SU-DHL-6 (cell line): ENCODE measurements at regions not wholly inside any gene's neighbourhood (a gene's known extent, or its start where the extent isn't known, plus 50 kb on each side); places are given as distances from the start of the nearest gene placed in this dataset.
"Not testable (repeated sequence)": the region's sequence is repeated elsewhere in the genome, so short reads cannot be mapped to it uniquely, and the experiment has no call there.

Experiments used
- H2AFZ ChIP-seq: fragments of 200-600 bp; sonication (generic); 2 replicates; pipeline ENCODE4 v1.6.1; 2014; ENCODE audit warnings: low read depth, mild to moderate bottlenecking, moderate library complexity, mixed read lengths, antibody characterized with exemption, low read length; ENCODE audit not compliant: severe bottlenecking
- H3F3A ChIP-seq: fragments of 200-600 bp; shearing (Covaris generic); 2 replicates; pipeline ENCODE4 v1.6.0; 2016; ENCODE audit warnings: antibody characterized with exemption, mild to moderate bottlenecking; ENCODE audit not compliant: insufficient read depth
- H3K27ac ChIP-seq: fragments of 200-600 bp; sonication (generic); 2 replicates; pipeline ENCODE4 v1.5.1; 2016; ENCODE audit warnings: low read depth, mild to moderate bottlenecking, low read length, moderate library complexity, mixed read lengths
- H3K27me3 ChIP-seq: fragments of 200-600 bp; sonication (generic), shearing (Covaris generic); 2 replicates; pipeline ENCODE4 v1.6.0; 2014; ENCODE audit warnings: mild to moderate bottlenecking, low read length
- H3K36me3 ChIP-seq: fragments of 200-600 bp; sonication (generic); 2 replicates; pipeline ENCODE4 v1.6.1; 2014; ENCODE audit warnings: mild to moderate bottlenecking, low read length, mixed read lengths
- H3K4me2 ChIP-seq: fragments of 300-600, 200-600 bp; shearing (Covaris generic), sonication (generic); 2 replicates; pipeline ENCODE4 v1.6.0; 2014; ENCODE audit warnings: low read length, low read depth, mild to moderate bottlenecking; ENCODE audit not compliant: poor library complexity, severe bottlenecking
- H3K4me3 ChIP-seq: fragments of 200-600 bp; sonication (generic); 2 replicates; pipeline ENCODE4 v1.5.1; 2014; ENCODE audit warnings: antibody characterized with exemption, low read length, mild to moderate bottlenecking, mixed read lengths; ENCODE audit not compliant: insufficient read depth, poor library complexity, severe bottlenecking
- H3K79me2 ChIP-seq: fragments of 200-600 bp; sonication (generic); 2 replicates; pipeline ENCODE4 v1.6.1; 2014; ENCODE audit warnings: mild to moderate bottlenecking, low read length, moderate library complexity; ENCODE audit not compliant: insufficient read depth
- H3K9ac ChIP-seq: fragments of 200-600 bp; sonication (generic); 2 replicates; pipeline ENCODE4 v1.7.0; 2014; ENCODE audit warnings: mild to moderate bottlenecking, low read length
- H3K9me2 ChIP-seq: fragments of 200-600 bp; sonication (generic); replicated peaks from 2 replicates; pipeline ENCODE4 v1.6.1; 2014; ENCODE audit warnings: low read length; ENCODE audit not compliant: insufficient read depth
- H3K9me3 ChIP-seq: fragments of 200-600 bp; sonication (generic); 2 replicates; pipeline ENCODE4 v1.6.1; 2014; ENCODE audit warnings: low read length, mixed read lengths; ENCODE audit not compliant: insufficient read depth
- H4K20me1 ChIP-seq: fragments of 200-600 bp; sonication (generic); 2 replicates; pipeline ENCODE4 v1.6.1; 2014; ENCODE audit warnings: low read depth, mild to moderate bottlenecking, antibody characterized with exemption, low read length, moderate library complexity, mixed read lengths
- EZH2phosphoT487 ChIP-seq: fragments of 200-600 bp; sonication (generic), shearing (Covaris generic); conservative IDR thresholded peaks from 2 replicates; pipeline ENCODE4 v1.6.1; 2018; ENCODE audit warnings: mild to moderate bottlenecking, antibody characterized with exemption, low read length, moderate library complexity, mixed read lengths
- TF ChIP-seq, protein P1 (sequence below): fragments of 200-600 bp; sonication (generic); IDR thresholded peaks from one replicate; pipeline ENCODE4 v1.5.1; 2017; ENCODE audit warnings: antibody characterized with exemption, mild to moderate bottlenecking, low read length, moderate library complexity; ENCODE audit not compliant: insufficient read depth, poor library complexity, severe bottlenecking

DNA sequence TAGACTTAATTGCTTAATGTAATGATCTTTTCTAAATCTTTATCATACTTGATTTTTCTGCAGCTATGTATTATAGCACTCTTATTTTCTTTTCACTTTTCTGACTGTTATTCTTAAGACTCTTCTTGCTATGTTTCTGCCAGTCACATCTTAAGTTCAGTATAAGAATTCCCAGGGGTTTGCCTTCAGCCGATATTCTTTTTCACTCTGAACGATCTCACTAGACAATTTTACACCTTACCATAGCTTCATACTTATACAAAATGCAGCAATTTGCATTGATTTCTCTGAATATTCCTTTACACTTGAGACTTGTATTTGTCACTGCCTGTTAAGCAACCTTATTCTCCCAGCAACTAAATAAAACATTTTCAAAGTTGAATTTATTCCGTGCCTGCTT, 242.5 kb upstream of the OLFM3 start:
- Histone ChIP-seq H3K36me3 (no peaks in the 10 kb centered on the region), H3F3A (no peaks in the 10 kb centered on the region), H4K20me1 (no peaks in the 10 kb centered on the region), H3K9ac (no peak overlapping the region), H2AFZ (no peak overlapping the region), H3K27me3 (no peaks in the 10 kb centered on the region), H3K9me3 (no peaks in the 10 kb centered on the region), H3K79me2 (no peaks in the 10 kb centered on the region), H3K9me2 (no peaks in the 10 kb centered on the region), H3K4me3 (no peak overlapping the region), H3K4me2 (no peak overlapping the region), H3K27ac (no peak overlapping the region)
- TF ChIP-seq EZH2phosphoT487 = no peak

DNA sequence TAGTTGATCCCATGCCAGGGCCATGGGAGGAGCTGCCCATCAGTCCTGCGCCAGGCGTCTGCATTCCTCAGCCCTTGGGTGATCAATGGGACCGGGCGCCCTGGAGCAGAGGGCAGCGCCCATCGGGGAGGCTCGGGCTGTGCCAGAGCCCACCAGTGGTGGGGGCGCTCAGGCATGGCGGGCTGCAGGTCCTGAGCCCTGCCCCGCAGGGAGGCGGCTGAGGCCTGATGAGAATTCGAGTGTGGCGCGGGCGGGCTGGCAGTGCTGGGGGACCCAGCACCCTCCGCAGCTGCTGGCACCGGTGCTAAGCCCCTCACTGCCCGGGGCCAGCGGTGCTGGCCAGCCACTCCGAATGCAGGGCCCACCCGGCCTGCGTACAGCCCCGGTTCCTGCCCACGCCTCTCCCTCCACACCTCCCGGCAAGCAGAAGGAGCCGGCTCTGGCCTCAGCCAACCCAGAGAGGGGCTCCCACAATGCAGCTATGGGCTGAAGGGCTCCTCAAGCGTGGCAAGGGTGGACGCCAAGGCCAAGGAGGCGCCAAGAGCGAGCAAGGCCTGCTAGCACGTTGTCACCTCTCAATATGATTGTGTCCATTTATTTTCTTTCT, 238.1 kb upstream of the OLFM3 start:
- H3F3A ChIP-seq = no peaks in the 10 kb centered on the region
- TF ChIP-seq, protein P1, sequence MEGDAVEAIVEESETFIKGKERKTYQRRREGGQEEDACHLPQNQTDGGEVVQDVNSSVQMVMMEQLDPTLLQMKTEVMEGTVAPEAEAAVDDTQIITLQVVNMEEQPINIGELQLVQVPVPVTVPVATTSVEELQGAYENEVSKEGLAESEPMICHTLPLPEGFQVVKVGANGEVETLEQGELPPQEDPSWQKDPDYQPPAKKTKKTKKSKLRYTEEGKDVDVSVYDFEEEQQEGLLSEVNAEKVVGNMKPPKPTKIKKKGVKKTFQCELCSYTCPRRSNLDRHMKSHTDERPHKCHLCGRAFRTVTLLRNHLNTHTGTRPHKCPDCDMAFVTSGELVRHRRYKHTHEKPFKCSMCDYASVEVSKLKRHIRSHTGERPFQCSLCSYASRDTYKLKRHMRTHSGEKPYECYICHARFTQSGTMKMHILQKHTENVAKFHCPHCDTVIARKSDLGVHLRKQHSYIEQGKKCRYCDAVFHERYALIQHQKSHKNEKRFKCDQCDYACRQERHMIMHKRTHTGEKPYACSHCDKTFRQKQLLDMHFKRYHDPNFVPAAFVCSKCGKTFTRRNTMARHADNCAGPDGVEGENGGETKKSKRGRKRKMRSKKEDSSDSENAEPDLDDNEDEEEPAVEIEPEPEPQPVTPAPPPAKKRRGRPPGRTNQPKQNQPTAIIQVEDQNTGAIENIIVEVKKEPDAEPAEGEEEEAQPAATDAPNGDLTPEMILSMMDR = no peak
- no peak for TF ChIP-seq EZH2phosphoT487
- no peak overlapping the region for H3K27ac ChIP-seq
- no peaks in the 10 kb centered on the region for H4K20me1 ChIP-seq
- H3K79me2 ChIP-seq = no peaks in the 10 kb centered on the region
- no peak overlapping the region for H3K4me2 ChIP-seq
- no peak overlapping the region for H3K9ac ChIP-seq
- no peaks in the 10 kb centered on the region for H3K27me3 ChIP-seq
- H3K4me3 ChIP-seq = no peak overlapping the region
- no peaks in the 10 kb centered on the region for H3K9me3 ChIP-seq
- H3K36me3 ChIP-seq = no peaks in the 10 kb centered on the region
- H3K9me2 ChIP-seq = no peaks in the 10 kb centered on the region
- H2AFZ ChIP-seq = no peak overlapping the region

DNA sequence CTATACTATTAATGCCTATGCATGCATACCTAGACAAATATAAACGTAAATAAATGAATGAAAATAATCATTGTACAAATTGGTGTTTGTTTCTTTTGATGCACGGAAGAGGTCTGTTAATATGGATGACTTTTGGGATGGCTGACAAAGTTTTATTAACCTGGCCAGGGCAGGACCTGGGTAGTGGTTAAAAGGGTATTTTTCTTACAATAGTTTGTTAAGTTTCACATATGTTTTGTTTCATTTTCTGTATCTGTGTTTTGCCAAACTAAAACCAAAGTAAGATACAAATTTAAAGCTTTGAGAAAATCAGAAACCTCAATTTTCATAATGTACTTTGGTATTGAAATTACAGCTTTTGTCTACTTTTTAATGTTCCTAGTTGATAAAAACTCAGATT, 222.7 kb upstream of the OLFM3 start:
- Histone ChIP-seq H3F3A (no peaks in the 10 kb centered on the region), H3K4me3 (no peak overlapping the region), H3K27me3 (no peaks in the 10 kb centered on the region), H3K9me3 (no peaks in the 10 kb centered on the region), H4K20me1 (no peaks in the 10 kb centered on the region), H3K4me2 (no peak overlapping the region), H2AFZ (no peak overlapping the region), H3K79me2 (no peaks in the 10 kb centered on the region), H3K9ac (no peak overlapping the region), H3K36me3 (no peaks in the 10 kb centered on the region), H3K9me2 (no peaks in the 10 kb centered on the region), H3K27ac (no peak overlapping the region)
- no peak for TF ChIP-seq EZH2phosphoT487
- TF ChIP-seq, protein P1 = no peak

DNA sequence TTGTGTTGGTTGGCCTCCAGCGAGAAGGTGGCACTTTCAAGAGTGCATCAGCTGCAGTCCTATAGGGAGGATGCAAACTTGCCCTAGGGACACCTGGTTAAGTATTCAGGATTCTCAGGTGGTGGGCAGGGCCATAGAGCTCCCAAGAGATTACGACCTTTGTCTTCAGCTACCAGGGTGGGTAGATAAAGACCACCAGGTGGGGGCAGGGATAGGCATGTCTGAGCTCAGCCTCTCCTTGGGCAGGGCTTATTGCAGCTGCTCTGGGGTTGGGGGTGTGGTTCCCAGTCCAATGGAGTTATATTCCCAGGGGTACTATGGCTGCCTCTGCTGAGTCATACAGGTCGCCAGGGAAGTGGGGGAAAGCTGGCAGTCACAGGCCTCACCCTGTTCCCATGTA, 214.2 kb upstream of the OLFM3 start:
- H3K9me3 ChIP-seq, H3K4me3 ChIP-seq, H3K9ac ChIP-seq: not testable (repeated sequence)

More for the DNA sequence above, 214.2 kb upstream of the OLFM3 start:
- not testable (repeated sequence) for H4K20me1 ChIP-seq, H3K4me2 ChIP-seq, H3K9me2 ChIP-seq, H3K27ac ChIP-seq, H3K27me3 ChIP-seq, H3F3A ChIP-seq, H2AFZ ChIP-seq, H3K79me2 ChIP-seq, H3K36me3 ChIP-seq
